ENCODE measurements at regions not wholly inside any gene's neighbourhood (a gene's known extent, or its start where the extent isn't known, plus 50 kb on each side); places are given as distances from the start of the nearest gene placed in this dataset.

DNA sequence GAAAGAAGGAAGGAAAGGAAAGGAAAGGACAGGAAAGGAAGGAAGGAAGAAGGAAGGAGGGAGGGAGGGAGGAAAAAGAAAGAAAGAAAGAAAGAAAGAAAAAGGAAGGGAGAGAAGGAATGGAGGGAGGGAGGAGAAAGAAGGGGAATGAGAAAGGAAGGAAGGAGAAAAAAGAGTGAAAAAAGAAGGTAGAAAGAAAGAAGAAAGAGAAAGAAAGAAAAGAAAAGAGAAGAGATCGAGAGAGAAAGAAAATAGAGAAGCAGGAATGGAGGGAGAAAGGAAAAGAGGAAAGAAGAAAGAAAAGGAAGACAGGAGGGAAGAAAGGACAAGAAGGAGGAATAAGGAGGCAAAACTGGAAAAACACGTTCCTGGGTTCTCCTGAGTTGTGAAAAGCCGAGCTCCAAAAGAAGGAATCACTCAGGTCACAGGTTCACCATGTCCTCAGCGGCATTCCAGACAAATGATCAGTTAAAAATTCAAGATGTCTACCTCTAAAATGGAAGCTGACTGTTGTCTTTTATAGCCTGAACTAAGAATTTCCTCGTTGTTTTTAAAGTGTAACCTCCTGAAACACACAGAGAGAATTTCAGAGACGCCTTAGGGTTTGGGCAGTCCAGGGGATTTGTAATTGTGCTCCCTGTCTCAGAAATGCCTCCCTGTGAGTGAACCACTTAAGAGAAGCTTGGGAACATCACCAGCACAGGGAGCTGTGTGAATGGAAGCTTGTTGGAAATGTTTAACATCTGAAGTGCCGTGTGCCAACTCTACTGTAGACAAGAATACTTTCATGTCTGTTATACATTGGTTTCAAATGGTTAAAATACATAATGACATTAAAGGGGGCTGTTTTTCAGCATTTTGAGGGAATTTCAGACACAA lies 80.7 kb downstream of the INHBA start:
- TF ChIP-seq, protein P1, sequence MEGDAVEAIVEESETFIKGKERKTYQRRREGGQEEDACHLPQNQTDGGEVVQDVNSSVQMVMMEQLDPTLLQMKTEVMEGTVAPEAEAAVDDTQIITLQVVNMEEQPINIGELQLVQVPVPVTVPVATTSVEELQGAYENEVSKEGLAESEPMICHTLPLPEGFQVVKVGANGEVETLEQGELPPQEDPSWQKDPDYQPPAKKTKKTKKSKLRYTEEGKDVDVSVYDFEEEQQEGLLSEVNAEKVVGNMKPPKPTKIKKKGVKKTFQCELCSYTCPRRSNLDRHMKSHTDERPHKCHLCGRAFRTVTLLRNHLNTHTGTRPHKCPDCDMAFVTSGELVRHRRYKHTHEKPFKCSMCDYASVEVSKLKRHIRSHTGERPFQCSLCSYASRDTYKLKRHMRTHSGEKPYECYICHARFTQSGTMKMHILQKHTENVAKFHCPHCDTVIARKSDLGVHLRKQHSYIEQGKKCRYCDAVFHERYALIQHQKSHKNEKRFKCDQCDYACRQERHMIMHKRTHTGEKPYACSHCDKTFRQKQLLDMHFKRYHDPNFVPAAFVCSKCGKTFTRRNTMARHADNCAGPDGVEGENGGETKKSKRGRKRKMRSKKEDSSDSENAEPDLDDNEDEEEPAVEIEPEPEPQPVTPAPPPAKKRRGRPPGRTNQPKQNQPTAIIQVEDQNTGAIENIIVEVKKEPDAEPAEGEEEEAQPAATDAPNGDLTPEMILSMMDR (conservative IDR thresholded peaks at IDR 0.05; ENCODE audit: low read depth in 2 of 2): no peak
- TF ChIP-seq EZH2phosphoT487 (IDR thresholded peaks at IDR 0.05; ENCODE audit: unreplicated experiment): no peak
- TF ChIP-seq EZH2 (IDR thresholded peaks at IDR 0.05; ENCODE audit: low read depth, unreplicated experiment): no peak
- TF ChIP-seq POLR2AphosphoS5 (IDR thresholded peaks at IDR 0.05; ENCODE audit: low read depth): no peak
- no peak for TF ChIP-seq JUNB (IDR thresholded peaks at IDR 0.05; ENCODE audit: unreplicated experiment)
- TF ChIP-seq, protein P2, sequence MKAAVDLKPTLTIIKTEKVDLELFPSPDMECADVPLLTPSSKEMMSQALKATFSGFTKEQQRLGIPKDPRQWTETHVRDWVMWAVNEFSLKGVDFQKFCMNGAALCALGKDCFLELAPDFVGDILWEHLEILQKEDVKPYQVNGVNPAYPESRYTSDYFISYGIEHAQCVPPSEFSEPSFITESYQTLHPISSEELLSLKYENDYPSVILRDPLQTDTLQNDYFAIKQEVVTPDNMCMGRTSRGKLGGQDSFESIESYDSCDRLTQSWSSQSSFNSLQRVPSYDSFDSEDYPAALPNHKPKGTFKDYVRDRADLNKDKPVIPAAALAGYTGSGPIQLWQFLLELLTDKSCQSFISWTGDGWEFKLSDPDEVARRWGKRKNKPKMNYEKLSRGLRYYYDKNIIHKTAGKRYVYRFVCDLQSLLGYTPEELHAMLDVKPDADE (IDR thresholded peaks at IDR 0.05): no peak
- TF ChIP-seq, protein P3, sequence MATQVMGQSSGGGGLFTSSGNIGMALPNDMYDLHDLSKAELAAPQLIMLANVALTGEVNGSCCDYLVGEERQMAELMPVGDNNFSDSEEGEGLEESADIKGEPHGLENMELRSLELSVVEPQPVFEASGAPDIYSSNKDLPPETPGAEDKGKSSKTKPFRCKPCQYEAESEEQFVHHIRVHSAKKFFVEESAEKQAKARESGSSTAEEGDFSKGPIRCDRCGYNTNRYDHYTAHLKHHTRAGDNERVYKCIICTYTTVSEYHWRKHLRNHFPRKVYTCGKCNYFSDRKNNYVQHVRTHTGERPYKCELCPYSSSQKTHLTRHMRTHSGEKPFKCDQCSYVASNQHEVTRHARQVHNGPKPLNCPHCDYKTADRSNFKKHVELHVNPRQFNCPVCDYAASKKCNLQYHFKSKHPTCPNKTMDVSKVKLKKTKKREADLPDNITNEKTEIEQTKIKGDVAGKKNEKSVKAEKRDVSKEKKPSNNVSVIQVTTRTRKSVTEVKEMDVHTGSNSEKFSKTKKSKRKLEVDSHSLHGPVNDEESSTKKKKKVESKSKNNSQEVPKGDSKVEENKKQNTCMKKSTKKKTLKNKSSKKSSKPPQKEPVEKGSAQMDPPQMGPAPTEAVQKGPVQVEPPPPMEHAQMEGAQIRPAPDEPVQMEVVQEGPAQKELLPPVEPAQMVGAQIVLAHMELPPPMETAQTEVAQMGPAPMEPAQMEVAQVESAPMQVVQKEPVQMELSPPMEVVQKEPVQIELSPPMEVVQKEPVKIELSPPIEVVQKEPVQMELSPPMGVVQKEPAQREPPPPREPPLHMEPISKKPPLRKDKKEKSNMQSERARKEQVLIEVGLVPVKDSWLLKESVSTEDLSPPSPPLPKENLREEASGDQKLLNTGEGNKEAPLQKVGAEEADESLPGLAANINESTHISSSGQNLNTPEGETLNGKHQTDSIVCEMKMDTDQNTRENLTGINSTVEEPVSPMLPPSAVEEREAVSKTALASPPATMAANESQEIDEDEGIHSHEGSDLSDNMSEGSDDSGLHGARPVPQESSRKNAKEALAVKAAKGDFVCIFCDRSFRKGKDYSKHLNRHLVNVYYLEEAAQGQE (IDR thresholded peaks at IDR 0.05; ENCODE audit: unreplicated experiment): no peak
- TF ChIP-seq, protein P4, sequence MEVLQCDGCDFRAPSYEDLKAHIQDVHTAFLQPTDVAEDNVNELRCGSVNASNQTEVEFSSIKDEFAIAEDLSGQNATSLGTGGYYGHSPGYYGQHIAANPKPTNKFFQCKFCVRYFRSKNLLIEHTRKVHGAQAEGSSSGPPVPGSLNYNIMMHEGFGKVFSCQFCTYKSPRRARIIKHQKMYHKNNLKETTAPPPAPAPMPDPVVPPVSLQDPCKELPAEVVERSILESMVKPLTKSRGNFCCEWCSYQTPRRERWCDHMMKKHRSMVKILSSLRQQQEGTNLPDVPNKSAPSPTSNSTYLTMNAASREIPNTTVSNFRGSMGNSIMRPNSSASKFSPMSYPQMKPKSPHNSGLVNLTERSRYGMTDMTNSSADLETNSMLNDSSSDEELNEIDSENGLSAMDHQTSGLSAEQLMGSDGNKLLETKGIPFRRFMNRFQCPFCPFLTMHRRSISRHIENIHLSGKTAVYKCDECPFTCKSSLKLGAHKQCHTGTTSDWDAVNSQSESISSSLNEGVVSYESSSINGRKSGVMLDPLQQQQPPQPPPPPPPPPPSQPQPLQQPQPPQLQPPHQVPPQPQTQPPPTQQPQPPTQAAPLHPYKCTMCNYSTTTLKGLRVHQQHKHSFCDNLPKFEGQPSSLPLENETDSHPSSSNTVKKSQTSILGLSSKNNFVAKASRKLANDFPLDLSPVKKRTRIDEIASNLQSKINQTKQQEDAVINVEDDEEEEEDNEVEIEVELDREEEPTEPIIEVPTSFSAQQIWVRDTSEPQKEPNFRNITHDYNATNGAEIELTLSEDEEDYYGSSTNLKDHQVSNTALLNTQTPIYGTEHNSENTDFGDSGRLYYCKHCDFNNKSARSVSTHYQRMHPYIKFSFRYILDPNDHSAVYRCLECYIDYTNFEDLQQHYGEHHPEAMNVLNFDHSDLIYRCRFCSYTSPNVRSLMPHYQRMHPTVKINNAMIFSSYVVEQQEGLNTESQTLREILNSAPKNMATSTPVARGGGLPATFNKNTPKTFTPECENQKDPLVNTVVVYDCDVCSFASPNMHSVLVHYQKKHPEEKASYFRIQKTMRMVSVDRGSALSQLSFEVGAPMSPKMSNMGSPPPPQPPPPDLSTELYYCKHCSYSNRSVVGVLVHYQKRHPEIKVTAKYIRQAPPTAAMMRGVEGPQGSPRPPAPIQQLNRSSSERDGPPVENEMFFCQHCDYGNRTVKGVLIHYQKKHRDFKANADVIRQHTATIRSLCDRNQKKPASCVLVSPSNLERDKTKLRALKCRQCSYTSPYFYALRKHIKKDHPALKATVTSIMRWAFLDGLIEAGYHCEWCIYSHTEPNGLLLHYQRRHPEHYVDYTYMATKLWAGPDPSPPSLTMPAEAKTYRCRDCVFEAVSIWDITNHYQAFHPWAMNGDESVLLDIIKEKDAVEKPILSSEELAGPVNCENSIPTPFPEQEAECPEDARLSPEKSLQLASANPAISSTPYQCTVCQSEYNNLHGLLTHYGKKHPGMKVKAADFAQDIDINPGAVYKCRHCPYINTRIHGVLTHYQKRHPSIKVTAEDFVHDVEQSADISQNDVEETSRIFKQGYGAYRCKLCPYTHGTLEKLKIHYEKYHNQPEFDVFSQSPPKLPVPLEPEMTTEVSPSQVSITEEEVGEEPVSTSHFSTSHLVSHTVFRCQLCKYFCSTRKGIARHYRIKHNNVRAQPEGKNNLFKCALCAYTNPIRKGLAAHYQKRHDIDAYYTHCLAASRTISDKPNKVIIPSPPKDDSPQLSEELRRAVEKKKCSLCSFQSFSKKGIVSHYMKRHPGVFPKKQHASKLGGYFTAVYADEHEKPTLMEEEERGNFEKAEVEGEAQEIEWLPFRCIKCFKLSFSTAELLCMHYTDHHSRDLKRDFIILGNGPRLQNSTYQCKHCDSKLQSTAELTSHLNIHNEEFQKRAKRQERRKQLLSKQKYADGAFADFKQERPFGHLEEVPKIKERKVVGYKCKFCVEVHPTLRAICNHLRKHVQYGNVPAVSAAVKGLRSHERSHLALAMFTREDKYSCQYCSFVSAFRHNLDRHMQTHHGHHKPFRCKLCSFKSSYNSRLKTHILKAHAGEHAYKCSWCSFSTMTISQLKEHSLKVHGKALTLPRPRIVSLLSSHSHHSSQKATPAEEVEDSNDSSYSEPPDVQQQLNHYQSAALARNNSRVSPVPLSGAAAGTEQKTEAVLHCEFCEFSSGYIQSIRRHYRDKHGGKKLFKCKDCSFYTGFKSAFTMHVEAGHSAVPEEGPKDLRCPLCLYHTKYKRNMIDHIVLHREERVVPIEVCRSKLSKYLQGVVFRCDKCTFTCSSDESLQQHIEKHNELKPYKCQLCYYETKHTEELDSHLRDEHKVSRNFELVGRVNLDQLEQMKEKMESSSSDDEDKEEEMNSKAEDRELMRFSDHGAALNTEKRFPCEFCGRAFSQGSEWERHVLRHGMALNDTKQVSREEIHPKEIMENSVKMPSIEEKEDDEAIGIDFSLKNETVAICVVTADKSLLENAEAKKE (CRISPR knock-in tag; IDR thresholded peaks at IDR 0.05): no peak

Data from GM23338 (cell line).